Peyer's patch (tissue), 4 donors: ENCODE measurements at regions not wholly inside any gene's neighbourhood (a gene's known extent, or its start where the extent isn't known, plus 50 kb on each side); places are given as distances from the start of the nearest gene placed in this dataset.

ENCODE experiments used
- POLR2A ChIP-seq, 2 donors: fragments of 450-650 bp; IDR thresholded peaks; one replicate each; pipeline ENCODE4 v1.5.1; 2017; ENCODE audit warnings: antibody characterized with exemption in 2 of 2, mild to moderate bottlenecking in 2 of 2, moderate library complexity in 2 of 2
- TF ChIP-seq, protein P1 (sequence below), 6 experiments: fragments of 450-650 bp in 4 of 6; fragments of 200-600 bp in 2 of 6; sonication (generic) in 1 of 6; IDR thresholded peaks; one replicate each; pipeline ENCODE4 v1.5.1; 2017 to 2019; ENCODE audit warnings: antibody characterized with exemption in 6 of 6, mild to moderate bottlenecking in 3 of 6, moderate library complexity in 1 of 6

DNA sequence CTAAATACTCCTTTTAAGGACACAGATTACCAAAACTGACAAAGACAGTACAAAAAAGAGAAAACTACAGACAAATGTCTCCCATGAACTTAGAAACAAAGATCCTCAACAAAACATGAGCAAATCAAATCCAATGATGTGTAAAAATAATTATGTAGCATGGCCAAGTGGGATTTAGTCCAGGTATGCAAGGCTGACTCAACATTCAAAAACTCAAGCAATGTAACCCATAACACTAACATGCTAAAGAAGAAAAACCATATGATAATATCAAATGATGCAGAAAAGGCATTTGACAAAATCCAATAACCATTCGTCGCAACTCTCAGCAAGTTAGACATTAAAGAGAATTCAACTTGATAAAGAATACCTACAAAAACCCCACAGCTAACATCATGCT, 239.0 kb upstream of the KLHL29 start:
- TF ChIP-seq POLR2A (IDR thresholded peaks at IDR 0.05), result no peak
- TF ChIP-seq, protein P1, sequence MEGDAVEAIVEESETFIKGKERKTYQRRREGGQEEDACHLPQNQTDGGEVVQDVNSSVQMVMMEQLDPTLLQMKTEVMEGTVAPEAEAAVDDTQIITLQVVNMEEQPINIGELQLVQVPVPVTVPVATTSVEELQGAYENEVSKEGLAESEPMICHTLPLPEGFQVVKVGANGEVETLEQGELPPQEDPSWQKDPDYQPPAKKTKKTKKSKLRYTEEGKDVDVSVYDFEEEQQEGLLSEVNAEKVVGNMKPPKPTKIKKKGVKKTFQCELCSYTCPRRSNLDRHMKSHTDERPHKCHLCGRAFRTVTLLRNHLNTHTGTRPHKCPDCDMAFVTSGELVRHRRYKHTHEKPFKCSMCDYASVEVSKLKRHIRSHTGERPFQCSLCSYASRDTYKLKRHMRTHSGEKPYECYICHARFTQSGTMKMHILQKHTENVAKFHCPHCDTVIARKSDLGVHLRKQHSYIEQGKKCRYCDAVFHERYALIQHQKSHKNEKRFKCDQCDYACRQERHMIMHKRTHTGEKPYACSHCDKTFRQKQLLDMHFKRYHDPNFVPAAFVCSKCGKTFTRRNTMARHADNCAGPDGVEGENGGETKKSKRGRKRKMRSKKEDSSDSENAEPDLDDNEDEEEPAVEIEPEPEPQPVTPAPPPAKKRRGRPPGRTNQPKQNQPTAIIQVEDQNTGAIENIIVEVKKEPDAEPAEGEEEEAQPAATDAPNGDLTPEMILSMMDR (IDR thresholded peaks at IDR 0.05), result no peak
